HepG2 (cell line): ENCODE measurements at regions not wholly inside any gene's neighbourhood (a gene's known extent, or its start where the extent isn't known, plus 50 kb on each side); places are given as distances from the start of the nearest gene placed in this dataset.

Experiments used
- ARNTL ChIP-seq: sonication (generic); formaldehyde crosslinking; IDR thresholded peaks from 2 replicates; pipeline ENCODE4 v1.4.0; 2020; ENCODE audit warnings: mild to moderate bottlenecking, missing genetic modification reagents
- CREB1 ChIP-seq, 2 experiments: fragments of 450-650 bp in 1 of 2; IDR thresholded peaks; 2 replicates each; pipeline ENCODE4 v1.6.1; 2016 to 2017; ENCODE audit warnings: control low read depth in 1 of 2, mild to moderate bottlenecking in 1 of 2, missing compliant biosample characterization in 1 of 2, missing genetic modification characterization in 1 of 2
- DPF2 ChIP-seq: sonication (generic); formaldehyde crosslinking; IDR thresholded peaks from 2 replicates; pipeline ENCODE4 v1.4.0; 2020; ENCODE audit warnings: mild to moderate bottlenecking, low read depth, missing genetic modification reagents, borderline replicate concordance
- FOXA1 ChIP-seq, 2 experiments: fragments of 450-650 bp in 1 of 2; sonication (generic) in 1 of 2; formaldehyde crosslinking in 1 of 2; IDR thresholded peaks; 2 replicates each; pipeline versions ENCODE4 v1.4.0 to v1.6.1; 2016 to 2020; ENCODE audit warnings: missing genetic modification reagents in 1 of 2
- LCORL ChIP-seq, 2 experiments: fragments of 450-650 bp in 1 of 2; sonication (generic) in 1 of 2; formaldehyde crosslinking in 1 of 2; IDR thresholded peaks; 2 replicates each; pipeline versions ENCODE4 v1.5.0 to v1.6.1; 2017 to 2020; ENCODE audit warnings: antibody characterized with exemption in 1 of 2, missing genetic modification reagents in 1 of 2
- NCOA2 ChIP-seq: sonication (generic); formaldehyde crosslinking; IDR thresholded peaks from 2 replicates; pipeline ENCODE4 v1.8.0; 2022; ENCODE audit warnings: inconsistent platforms
- NCOR1 ChIP-seq: fragments of 200-600 bp; sonication (generic); IDR thresholded peaks from 2 replicates; pipeline ENCODE4 v1.7.0; 2017; ENCODE audit warnings: antibody characterized with exemption, low read length, borderline replicate concordance
- NFIC ChIP-seq: IDR thresholded peaks from 2 replicates; pipeline ENCODE4 v1.6.1; 2012; ENCODE audit warnings: mild to moderate bottlenecking, low read length, inconsistent platforms
- NR2F2 ChIP-seq: IDR thresholded peaks from 2 replicates; pipeline ENCODE4 v1.6.1; 2012; ENCODE audit warnings: low read depth, inconsistent platforms, borderline replicate concordance
- NR2F6 ChIP-seq, 2 experiments: IDR thresholded peaks; 2 replicates each; pipeline ENCODE4 v1.6.1; 2016; ENCODE audit warnings: antibody characterized with exemption in 1 of 2, mild to moderate bottlenecking in 1 of 2
- PHF21A ChIP-seq: sonication (generic); formaldehyde crosslinking; IDR thresholded peaks from 2 replicates; pipeline ENCODE4 v1.5.0; 2020; ENCODE audit warnings: mild to moderate bottlenecking, missing genetic modification reagents
- SNRNP70 ChIP-seq: fragments of 200-400 bp; formaldehyde crosslinking; IDR thresholded peaks from 2 replicates; pipeline ENCODE4 v1.6.1; 2017; ENCODE audit warnings: mild to moderate bottlenecking, low read depth, low read length, moderate library complexity
- SOX5 ChIP-seq: IDR thresholded peaks from 2 replicates; pipeline ENCODE4 v1.6.1; 2016; ENCODE audit warnings: borderline replicate concordance
- TBX2 ChIP-seq: sonication (generic); formaldehyde crosslinking; IDR thresholded peaks from 2 replicates; pipeline ENCODE4 v1.5.0; 2020; ENCODE audit warnings: missing genetic modification reagents, mild to moderate bottlenecking, borderline replicate concordance
- WIZ ChIP-seq: sonication (generic); formaldehyde crosslinking; IDR thresholded peaks from 2 replicates; pipeline ENCODE4 v1.5.1; 2020; ENCODE audit warnings: mild to moderate bottlenecking, missing genetic modification reagents
- YEATS4 ChIP-seq: sonication (generic); formaldehyde crosslinking; IDR thresholded peaks from 2 replicates; pipeline ENCODE4 v1.4.0; 2020; ENCODE audit warnings: missing genetic modification reagents, borderline replicate concordance
- ZNF317 ChIP-seq: sonication (generic); formaldehyde crosslinking; IDR thresholded peaks from 2 replicates; pipeline ENCODE4 v1.5.0; 2020; ENCODE audit warnings: mild to moderate bottlenecking, missing genetic modification reagents
- ZNF567 ChIP-seq: sonication (generic); formaldehyde crosslinking; IDR thresholded peaks from 2 replicates; pipeline ENCODE4 v1.8.1; 2023; ENCODE audit warnings: mild to moderate bottlenecking, missing genetic modification reagents, borderline replicate concordance
- TF ChIP-seq, protein P1 (sequence below): sonication (generic); formaldehyde crosslinking; IDR thresholded peaks from 2 replicates; pipeline ENCODE4 v1.5.0; 2020; ENCODE audit warnings: missing genetic modification reagents
- TF ChIP-seq, protein P2 (sequence below): sonication (generic); formaldehyde crosslinking; IDR thresholded peaks from 2 replicates; pipeline ENCODE4 v1.4.0; 2020; ENCODE audit warnings: missing genetic modification reagents
- TF ChIP-seq, protein P3 (sequence below): sonication (generic); formaldehyde crosslinking; IDR thresholded peaks from 2 replicates; pipeline ENCODE4 v1.4.0; 2020; ENCODE audit warnings: missing genetic modification reagents
- TF ChIP-seq, protein P4 (sequence below): IDR thresholded peaks from 2 replicates; pipeline ENCODE4 v1.6.1; 2016; ENCODE audit warnings: mild to moderate bottlenecking
- TF ChIP-seq, protein P5 (sequence below): IDR thresholded peaks from 2 replicates; pipeline ENCODE4 v1.6.1; 2016; ENCODE audit warnings: low read depth

DNA sequence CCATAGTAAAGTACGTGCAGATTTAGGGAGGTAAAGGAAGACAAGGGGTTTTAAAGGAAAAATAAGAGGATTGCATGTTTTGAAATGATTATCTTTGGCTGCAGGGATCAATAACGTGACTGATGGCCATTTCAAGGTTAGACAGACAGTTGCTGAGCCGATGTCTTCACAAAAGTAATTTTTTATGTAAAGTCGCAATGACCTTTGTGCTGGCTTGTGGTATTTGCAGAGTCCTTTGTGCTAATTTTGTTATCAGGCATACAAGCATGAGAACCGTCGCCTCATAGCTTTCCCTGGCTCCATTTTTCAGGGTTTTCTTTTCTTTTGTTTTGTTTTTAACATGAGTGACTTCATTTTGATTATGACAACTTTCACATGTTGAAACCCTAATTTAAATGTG lies 605.7 kb upstream of the GJE1 start (continued):
- TF ChIP-seq LCORL (IDR thresholded peaks at IDR 0.05) (no peak), LCORL (CRISPR knock-in tag; IDR thresholded peaks at IDR 0.05) (peak; percentile 48; the same call in 1 of the 2 replicates), NR2F6 (IDR thresholded peaks at IDR 0.05) (no peak; the same call in 1 of the 2 replicates), NR2F6 (CRISPR knock-in tag; IDR thresholded peaks at IDR 0.05) (peak; percentile 33; the same call in 1 of the 2 replicates), YEATS4 (peak; percentile 72), NCOA2 (CRISPR knock-in tag) (peak; percentile 73), ARNTL (CRISPR knock-in tag) (peak; percentile 57; the same call in 1 of the 2 replicates), SOX5 (CRISPR knock-in tag) (peak; percentile 79), NCOR1 (peak; percentile 66; the same call in 1 of the 2 replicates), ZNF567 (CRISPR knock-in tag) (no peak), ZNF317 (CRISPR knock-in tag) (peak; percentile 64; the same call in 1 of the 2 replicates), WIZ (CRISPR knock-in tag) (peak; percentile 33; the same call in 1 of the 2 replicates), FOXA1 (IDR thresholded peaks at IDR 0.05) (no peak), FOXA1 (CRISPR knock-in tag; IDR thresholded peaks at IDR 0.05) (0 out of 2 replicates have a peak, but pooled peaks have one; percentile 34), NR2F2 (0 out of 2 replicates have a peak, but pooled peaks have one; percentile 38), NFIC (peak; percentile 69; the same call in 1 of the 2 replicates), CREB1 (IDR thresholded peaks at IDR 0.05) (no peak), CREB1 (CRISPR knock-in tag; IDR thresholded peaks at IDR 0.05) (peak; percentile 69), PHF21A (CRISPR knock-in tag) (peak; percentile 58), TBX2 (CRISPR knock-in tag) (peak; percentile 48; the same call in 1 of the 2 replicates), SNRNP70 (no peak), DPF2 (peak; percentile 28; the same call in 1 of the 2 replicates)
- TF ChIP-seq, protein P1, sequence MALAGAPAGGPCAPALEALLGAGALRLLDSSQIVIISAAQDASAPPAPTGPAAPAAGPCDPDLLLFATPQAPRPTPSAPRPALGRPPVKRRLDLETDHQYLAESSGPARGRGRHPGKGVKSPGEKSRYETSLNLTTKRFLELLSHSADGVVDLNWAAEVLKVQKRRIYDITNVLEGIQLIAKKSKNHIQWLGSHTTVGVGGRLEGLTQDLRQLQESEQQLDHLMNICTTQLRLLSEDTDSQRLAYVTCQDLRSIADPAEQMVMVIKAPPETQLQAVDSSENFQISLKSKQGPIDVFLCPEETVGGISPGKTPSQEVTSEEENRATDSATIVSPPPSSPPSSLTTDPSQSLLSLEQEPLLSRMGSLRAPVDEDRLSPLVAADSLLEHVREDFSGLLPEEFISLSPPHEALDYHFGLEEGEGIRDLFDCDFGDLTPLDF = 0 out of 2 replicates have a peak, but pooled peaks have one; percentile 49
- TF ChIP-seq, protein P2, sequence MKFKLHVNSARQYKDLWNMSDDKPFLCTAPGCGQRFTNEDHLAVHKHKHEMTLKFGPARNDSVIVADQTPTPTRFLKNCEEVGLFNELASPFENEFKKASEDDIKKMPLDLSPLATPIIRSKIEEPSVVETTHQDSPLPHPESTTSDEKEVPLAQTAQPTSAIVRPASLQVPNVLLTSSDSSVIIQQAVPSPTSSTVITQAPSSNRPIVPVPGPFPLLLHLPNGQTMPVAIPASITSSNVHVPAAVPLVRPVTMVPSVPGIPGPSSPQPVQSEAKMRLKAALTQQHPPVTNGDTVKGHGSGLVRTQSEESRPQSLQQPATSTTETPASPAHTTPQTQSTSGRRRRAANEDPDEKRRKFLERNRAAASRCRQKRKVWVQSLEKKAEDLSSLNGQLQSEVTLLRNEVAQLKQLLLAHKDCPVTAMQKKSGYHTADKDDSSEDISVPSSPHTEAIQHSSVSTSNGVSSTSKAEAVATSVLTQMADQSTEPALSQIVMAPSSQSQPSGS (CRISPR knock-in tag) = peak; percentile 72
- TF ChIP-seq, protein P3, sequence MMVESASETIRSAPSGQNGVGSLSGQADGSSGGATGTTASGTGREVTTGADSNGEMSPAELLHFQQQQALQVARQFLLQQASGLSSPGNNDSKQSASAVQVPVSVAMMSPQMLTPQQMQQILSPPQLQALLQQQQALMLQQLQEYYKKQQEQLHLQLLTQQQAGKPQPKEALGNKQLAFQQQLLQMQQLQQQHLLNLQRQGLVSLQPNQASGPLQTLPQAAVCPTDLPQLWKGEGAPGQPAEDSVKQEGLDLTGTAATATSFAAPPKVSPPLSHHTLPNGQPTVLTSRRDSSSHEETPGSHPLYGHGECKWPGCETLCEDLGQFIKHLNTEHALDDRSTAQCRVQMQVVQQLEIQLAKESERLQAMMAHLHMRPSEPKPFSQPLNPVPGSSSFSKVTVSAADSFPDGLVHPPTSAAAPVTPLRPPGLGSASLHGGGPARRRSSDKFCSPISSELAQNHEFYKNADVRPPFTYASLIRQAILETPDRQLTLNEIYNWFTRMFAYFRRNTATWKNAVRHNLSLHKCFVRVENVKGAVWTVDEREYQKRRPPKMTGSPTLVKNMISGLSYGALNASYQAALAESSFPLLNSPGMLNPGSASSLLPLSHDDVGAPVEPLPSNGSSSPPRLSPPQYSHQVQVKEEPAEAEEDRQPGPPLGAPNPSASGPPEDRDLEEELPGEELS (CRISPR knock-in tag) = peak; percentile 76
- TF ChIP-seq, protein P4, sequence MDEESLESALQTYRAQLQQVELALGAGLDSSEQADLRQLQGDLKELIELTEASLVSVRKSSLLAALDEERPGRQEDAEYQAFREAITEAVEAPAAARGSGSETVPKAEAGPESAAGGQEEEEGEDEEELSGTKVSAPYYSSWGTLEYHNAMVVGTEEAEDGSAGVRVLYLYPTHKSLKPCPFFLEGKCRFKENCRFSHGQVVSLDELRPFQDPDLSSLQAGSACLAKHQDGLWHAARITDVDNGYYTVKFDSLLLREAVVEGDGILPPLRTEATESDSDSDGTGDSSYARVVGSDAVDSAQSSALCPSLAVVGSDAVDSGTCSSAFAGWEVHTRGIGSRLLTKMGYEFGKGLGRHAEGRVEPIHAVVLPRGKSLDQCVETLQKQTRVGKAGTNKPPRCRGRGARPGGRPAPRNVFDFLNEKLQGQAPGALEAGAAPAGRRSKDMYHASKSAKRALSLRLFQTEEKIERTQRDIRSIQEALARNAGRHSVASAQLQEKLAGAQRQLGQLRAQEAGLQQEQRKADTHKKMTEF (CRISPR knock-in tag) = peak; percentile 51; the same call in 1 of the 2 replicates
- TF ChIP-seq, protein P5, sequence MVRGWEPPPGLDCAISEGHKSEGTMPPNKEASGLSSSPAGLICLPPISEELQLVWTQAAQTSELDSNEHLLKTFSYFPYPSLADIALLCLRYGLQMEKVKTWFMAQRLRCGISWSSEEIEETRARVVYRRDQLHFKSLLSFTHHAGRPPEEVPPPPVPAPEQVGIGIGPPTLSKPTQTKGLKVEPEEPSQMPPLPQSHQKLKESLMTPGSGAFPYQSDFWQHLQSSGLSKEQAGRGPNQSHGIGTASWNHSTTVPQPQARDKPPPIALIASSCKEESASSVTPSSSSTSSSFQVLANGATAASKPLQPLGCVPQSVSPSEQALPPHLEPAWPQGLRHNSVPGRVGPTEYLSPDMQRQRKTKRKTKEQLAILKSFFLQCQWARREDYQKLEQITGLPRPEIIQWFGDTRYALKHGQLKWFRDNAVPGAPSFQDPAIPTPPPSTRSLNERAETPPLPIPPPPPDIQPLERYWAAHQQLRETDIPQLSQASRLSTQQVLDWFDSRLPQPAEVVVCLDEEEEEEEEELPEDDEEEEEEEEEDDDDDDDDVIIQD (CRISPR knock-in tag) = peak; percentile 65; the same call in 1 of the 2 replicates
